ENCODE measurements at regions not wholly inside any gene's neighbourhood (a gene's known extent, or its start where the extent isn't known, plus 50 kb on each side); places are given as distances from the start of the nearest gene placed in this dataset.

- H3K4me1 Mint-ChIP-seq (ENCODE audit: low read depth, unreplicated experiment): peaks cover 8% of the 10 kb centered on the region
- H3K27me3 Mint-ChIP-seq (ENCODE audit: low read depth, unreplicated experiment): peaks cover 6% of the 10 kb centered on the region
Observed at GRCh38 chr20:22412977-22413868, 171.1 kb downstream of the FOXA2 start.

DNA sequence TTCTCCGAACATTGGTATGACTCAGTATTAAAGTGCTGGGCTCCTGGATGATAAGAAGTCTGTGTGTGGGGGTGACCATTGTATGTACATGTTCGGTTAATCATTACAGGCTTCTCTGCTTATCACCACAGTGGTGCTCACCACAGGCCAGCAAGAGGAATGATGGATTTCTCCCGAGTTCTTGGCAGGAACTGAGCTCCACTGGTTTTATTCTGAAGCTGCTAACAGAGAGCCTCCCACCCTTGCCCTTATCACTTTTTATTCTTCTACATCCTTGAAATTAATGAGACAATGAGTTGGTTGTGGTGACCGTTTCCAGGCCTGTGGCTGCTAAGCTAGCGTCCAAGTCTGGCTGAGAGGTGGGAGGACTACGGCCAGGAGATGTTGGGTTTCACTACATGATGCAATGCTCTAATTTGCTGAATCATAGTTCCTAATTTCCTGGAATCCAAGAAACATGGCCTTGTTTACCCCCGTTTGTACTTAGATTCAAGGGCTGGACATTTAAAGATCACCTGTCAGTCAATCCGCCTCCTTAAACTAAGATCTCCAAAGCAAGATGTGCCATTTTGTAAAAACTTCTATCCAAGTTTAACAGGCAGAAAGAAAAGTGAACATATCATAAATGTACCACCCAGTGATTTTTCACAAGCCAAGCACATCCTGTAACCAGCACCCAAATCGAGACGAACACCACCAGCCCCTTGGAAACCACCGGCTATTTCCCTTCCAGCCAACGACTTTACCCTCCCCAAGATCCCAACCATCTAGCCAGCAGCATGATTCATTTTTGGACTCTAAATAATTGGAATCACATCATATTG, 172.5 kb downstream of the FOXA2 start:
- Histone ChIP-seq H3K27ac (ENCODE audit: low read depth, low read length) (no peak overlapping the region), H3K9me3 (ENCODE audit: insufficient read depth, low read depth, low read length) (no peaks in the 10 kb centered on the region), H3K9ac (ENCODE audit: low read length) (no peak overlapping the region), H3K4me3 (ENCODE audit: insufficient read depth, low read depth, low read length) (no peak overlapping the region), H4K20me1 (ENCODE audit: insufficient read depth, low read length) (no peaks in the 10 kb centered on the region), H3K4me2 (ENCODE audit: low read length) (no peak overlapping the region), H3K36me3 (ENCODE audit: insufficient read depth, low read length) (no peaks in the 10 kb centered on the region), H3K27me3 (ENCODE audit: insufficient read depth, low read length) (no peaks in the 10 kb centered on the region), H3K79me2 (ENCODE audit: insufficient read depth, low read length) (no peaks in the 10 kb centered on the region), H3K4me1 (ENCODE audit: insufficient read depth, low read length) (no peaks in the 10 kb centered on the region), H2AFZ (ENCODE audit: low read depth, low read length) (no peak overlapping the region)
- no peak overlapping the region for H3K4me3 Mint-ChIP-seq (ENCODE audit: unreplicated experiment)
- H3K36me3 Mint-ChIP-seq (ENCODE audit: low read depth, unreplicated experiment): no peaks in the 10 kb centered on the region
- TF ChIP-seq EZH2 (IDR thresholded peaks at IDR 0.05; ENCODE audit: insufficient read depth, low read length): no peak
- TF ChIP-seq, protein P1, sequence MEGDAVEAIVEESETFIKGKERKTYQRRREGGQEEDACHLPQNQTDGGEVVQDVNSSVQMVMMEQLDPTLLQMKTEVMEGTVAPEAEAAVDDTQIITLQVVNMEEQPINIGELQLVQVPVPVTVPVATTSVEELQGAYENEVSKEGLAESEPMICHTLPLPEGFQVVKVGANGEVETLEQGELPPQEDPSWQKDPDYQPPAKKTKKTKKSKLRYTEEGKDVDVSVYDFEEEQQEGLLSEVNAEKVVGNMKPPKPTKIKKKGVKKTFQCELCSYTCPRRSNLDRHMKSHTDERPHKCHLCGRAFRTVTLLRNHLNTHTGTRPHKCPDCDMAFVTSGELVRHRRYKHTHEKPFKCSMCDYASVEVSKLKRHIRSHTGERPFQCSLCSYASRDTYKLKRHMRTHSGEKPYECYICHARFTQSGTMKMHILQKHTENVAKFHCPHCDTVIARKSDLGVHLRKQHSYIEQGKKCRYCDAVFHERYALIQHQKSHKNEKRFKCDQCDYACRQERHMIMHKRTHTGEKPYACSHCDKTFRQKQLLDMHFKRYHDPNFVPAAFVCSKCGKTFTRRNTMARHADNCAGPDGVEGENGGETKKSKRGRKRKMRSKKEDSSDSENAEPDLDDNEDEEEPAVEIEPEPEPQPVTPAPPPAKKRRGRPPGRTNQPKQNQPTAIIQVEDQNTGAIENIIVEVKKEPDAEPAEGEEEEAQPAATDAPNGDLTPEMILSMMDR (IDR thresholded peaks at IDR 0.05; ENCODE audit: insufficient read depth, low read depth, low read length): no peak
- H3K4me1 Mint-ChIP-seq (ENCODE audit: low read depth, unreplicated experiment): peaks cover 8% of the 10 kb centered on the region
- FAIRE-seq (no peak), DNase-seq (ENCODE audit: low read depth) (peak; percentile 90)
- peaks cover 5% of the 10 kb centered on the region for H3K9me3 Mint-ChIP-seq (ENCODE audit: unreplicated experiment)
- H3K27me3 Mint-ChIP-seq (ENCODE audit: low read depth, unreplicated experiment): peaks cover 2% of the 10 kb centered on the region
- peak overlapping the region; percentile 85 for H3K27ac Mint-ChIP-seq (ENCODE audit: unreplicated experiment)

More at GRCh38 chr20:22412977-22413868, 171.1 kb downstream of the FOXA2 start:
- Histone ChIP-seq H3K27ac (ENCODE audit: low read depth, low read length) (no peak overlapping the region), H3K9me3 (ENCODE audit: insufficient read depth, low read depth, low read length) (no peaks in the 10 kb centered on the region), H3K79me2 (ENCODE audit: insufficient read depth, low read length) (no peaks in the 10 kb centered on the region), H4K20me1 (ENCODE audit: insufficient read depth, low read length) (no peaks in the 10 kb centered on the region), H3K36me3 (ENCODE audit: insufficient read depth, low read length) (no peaks in the 10 kb centered on the region), H2AFZ (ENCODE audit: low read depth, low read length) (no peak overlapping the region), H3K4me3 (ENCODE audit: insufficient read depth, low read depth, low read length) (no peak overlapping the region), H3K4me1 (ENCODE audit: insufficient read depth, low read length) (no peaks in the 10 kb centered on the region), H3K27me3 (ENCODE audit: insufficient read depth, low read length) (no peaks in the 10 kb centered on the region), H3K4me2 (ENCODE audit: low read length) (no peak overlapping the region), H3K9ac (ENCODE audit: low read length) (no peak overlapping the region)
- Mint-ChIP-seq H3K36me3 (ENCODE audit: low read depth, unreplicated experiment) (no peaks in the 10 kb centered on the region), H3K9me3 (ENCODE audit: unreplicated experiment) (peaks cover 7% of the 10 kb centered on the region), H3K27ac (ENCODE audit: unreplicated experiment) (no peak overlapping the region), H3K4me3 (ENCODE audit: unreplicated experiment) (no peak overlapping the region)
- no peak for FAIRE-seq
- DNase-seq (ENCODE audit: low read depth): no peak
- TF ChIP-seq, protein P1 (IDR thresholded peaks at IDR 0.05; ENCODE audit: insufficient read depth, low read depth, low read length): no peak
- no peak for TF ChIP-seq EZH2 (IDR thresholded peaks at IDR 0.05; ENCODE audit: insufficient read depth, low read length)

Data from astrocyte (in vitro differentiated cells and primary cell).